GM18519 (cell line): ENCODE measurements at regions not wholly inside any gene's neighbourhood (a gene's known extent, or its start where the extent isn't known, plus 50 kb on each side); places are given as distances from the start of the nearest gene placed in this dataset.
"Not testable (repeated sequence)": the region's sequence is repeated elsewhere in the genome, so short reads cannot be mapped to it uniquely, and the experiment has no call there.

Experiments used
- ATAC-seq: cut with Tn5 transposase; IDR thresholded peaks from one replicate; pipeline ENCODE4 v1.9.1; 2021; ENCODE audit warnings: mild to moderate bottlenecking, moderate library complexity; ENCODE audit not compliant: unreplicated experiment, low FRiP score

GRCh38 chr16:47974971-47975370 is 180.8 kb downstream of the ABCC12 start:
- ATAC-seq, result not testable (repeated sequence)

- ATAC-seq, result no peak
Observed at GRCh38 chr16:47973552-47973951, 182.2 kb downstream of the ABCC12 start.

GRCh38 chr16:47972246-47972985 is 183.4 kb downstream of the ABCC12 start:
- no peak for ATAC-seq

- no peak for ATAC-seq
Observed at GRCh38 chr16:47971225-47971624, 184.6 kb downstream of the ABCC12 start.

GRCh38 chr16:47970291-47970931 is 185.4 kb downstream of the ABCC12 start:
- ATAC-seq, result no peak

- ATAC-seq, result no peak
Observed at GRCh38 chr16:47967374-47967773, 188.4 kb downstream of the ABCC12 start.

- ATAC-seq, result no peak
Observed at GRCh38 chr16:47966325-47966724, 189.5 kb downstream of the ABCC12 start.

- ATAC-seq, result no peak
Observed at GRCh38 chr16:47965439-47965838, 190.4 kb downstream of the ABCC12 start.

- no peak for ATAC-seq
Observed at GRCh38 chr16:47958726-47959125, 197.1 kb downstream of the ABCC12 start.

GRCh38 chr16:47956916-47957315 is 198.9 kb downstream of the ABCC12 start:
- ATAC-seq, result no peak

GRCh38 chr16:47949714-47950113 is 206.1 kb downstream of the ABCC12 start:
- no peak for ATAC-seq

- no peak for ATAC-seq
Observed at GRCh38 chr16:47949276-47949675, 206.5 kb downstream of the ABCC12 start.

- no peak for ATAC-seq
Observed at GRCh38 chr16:47947723-47948122, 208.1 kb downstream of the ABCC12 start.

- no peak for ATAC-seq
Observed at GRCh38 chr16:47946092-47946491, 209.7 kb downstream of the ABCC12 start.

GRCh38 chr16:47944589-47944988 is 211.2 kb downstream of the ABCC12 start:
- no peak for ATAC-seq

GRCh38 chr16:47943235-47943634 is 212.6 kb downstream of the ABCC12 start:
- ATAC-seq, result no peak

- ATAC-seq, result no peak
Observed at GRCh38 chr16:47940466-47940865, 215.3 kb downstream of the ABCC12 start.

- ATAC-seq, result no peak
Observed at GRCh38 chr16:47939680-47940079, 216.1 kb downstream of the ABCC12 start.

- no peak for ATAC-seq
Observed at GRCh38 chr16:47938272-47938671, 217.5 kb downstream of the ABCC12 start.

- no peak for ATAC-seq
Observed at GRCh38 chr16:47928008-47928407, 227.8 kb downstream of the ABCC12 start.

GRCh38 chr16:47927330-47927729 is 228.5 kb downstream of the ABCC12 start:
- ATAC-seq, result no peak

- no peak for ATAC-seq
Observed at GRCh38 chr16:47925811-47926460, 229.9 kb downstream of the ABCC12 start.
